HG02610 (cell line): ENCODE measurements at regions not wholly inside any gene's neighbourhood (a gene's known extent, or its start where the extent isn't known, plus 50 kb on each side); places are given as distances from the start of the nearest gene placed in this dataset.
"Not testable (repeated sequence)": the region's sequence is repeated elsewhere in the genome, so short reads cannot be mapped to it uniquely, and the experiment has no call there.

Source experiments
- ATAC-seq: cut with Tn5 transposase; IDR thresholded peaks from one replicate; pipeline ENCODE4 v1.9.1; 2021; ENCODE audit warnings: mild to moderate bottlenecking, moderate library complexity; ENCODE audit not compliant: unreplicated experiment

DNA sequence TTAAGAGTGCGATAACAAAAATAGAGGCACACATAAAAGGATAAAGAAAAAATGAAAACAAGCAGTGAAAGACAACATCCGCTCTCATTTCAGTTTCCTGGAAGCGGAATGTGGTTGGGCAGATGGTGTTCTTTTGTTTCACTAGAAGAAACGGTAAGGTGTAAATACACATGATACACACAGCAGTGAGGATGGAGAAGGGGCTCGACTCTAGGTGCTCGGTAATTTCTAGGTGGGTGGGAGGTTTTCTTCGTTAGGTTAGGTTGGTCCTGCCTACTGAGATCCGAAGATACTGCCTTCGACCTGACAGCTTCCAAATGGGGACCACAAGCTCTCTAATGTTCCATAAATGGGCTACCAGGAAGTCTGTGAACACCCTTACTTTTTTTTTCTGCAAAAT is 1082.5 kb downstream of the BCL11B start:
- ATAC-seq = no peak

DNA sequence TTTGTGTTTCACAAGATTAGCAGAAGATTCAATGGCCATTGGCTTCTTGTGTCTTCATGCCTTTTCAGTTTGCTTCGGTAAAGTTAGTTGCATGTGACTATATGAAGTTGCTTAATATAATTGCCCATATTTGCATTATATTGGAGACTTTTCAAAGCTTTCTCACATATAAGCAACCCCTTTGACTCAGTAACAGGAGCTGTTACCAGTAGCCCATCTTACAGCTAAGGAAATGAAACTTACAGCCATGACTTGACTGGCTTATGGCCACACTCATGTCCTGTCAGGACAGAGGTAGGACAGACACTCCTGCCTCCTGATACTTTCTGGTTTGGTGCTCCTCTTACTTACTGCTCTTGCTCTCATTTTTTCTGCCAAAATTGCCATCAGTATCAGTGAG is 1082.1 kb downstream of the BCL11B start:
- no peak for ATAC-seq

DNA sequence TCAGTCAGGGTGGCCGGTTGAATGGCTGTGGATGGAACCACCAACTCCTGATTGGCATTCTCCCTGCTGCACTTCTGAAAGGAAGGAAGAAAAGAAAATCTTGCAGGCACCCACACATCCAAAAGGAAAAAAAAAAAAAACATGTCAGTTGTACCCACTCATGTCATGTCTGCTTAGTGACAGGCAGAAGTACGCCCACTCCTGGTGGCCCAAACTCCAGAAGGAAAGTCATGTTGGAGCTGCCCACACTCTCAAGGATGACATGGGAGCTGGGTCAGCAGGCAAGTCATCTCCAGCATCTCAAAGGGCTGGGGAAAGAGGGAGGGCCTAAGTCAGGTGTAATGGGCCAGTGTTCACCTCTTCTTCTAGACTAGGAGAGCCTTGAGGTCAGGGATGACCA is 1079.1 kb downstream of the BCL11B start:
- ATAC-seq = no peak

DNA sequence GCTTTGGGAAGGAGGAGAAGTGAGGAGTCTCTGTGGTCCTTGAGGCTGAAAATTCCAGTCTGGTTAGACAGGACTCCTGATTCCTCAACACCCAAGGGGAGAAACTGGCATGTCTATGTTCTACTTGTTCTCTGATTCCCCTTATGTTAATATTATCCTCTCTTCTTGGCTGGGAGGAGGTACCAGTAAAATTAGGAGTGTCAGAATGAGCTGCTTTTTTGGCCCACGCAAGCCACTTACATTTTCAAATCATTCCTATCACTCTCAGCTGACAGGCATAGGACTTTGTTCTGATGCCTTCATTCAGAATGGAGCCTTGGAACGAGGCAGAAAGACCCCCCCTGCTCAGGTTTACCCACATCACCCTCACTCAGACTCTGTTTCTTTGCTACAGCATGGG is 1077.2 kb downstream of the BCL11B start:
- ATAC-seq = no peak

GRCh38 chr14:98195256-98195655 is 1076.7 kb downstream of the BCL11B start:
- no peak for ATAC-seq

DNA sequence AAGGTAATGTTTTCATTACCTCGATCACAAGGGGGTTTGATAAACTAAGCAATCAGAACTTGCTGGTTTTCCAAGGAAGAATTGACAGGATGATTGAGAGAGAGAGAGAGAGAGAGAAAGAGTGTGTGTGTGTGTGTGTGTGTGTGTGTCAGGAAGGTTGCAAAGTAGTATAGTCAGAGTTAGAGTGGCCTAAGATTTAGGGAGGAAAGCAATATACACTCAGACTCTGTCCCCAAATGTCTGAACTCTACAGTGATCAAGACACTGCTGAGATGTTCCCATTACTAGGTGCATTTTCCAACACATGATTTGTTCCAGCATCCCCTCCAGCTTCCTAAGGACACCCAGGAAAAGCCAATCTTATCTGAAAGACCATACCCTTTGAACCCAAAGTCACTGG is 1074.1 kb downstream of the BCL11B start:
- ATAC-seq = no peak

GRCh38 chr14:98198385-98198784 is 1073.6 kb downstream of the BCL11B start:
- ATAC-seq = no peak

- ATAC-seq = no peak
Observed at GRCh38 chr14:98200601-98201000, 1071.4 kb downstream of the BCL11B start.

DNA sequence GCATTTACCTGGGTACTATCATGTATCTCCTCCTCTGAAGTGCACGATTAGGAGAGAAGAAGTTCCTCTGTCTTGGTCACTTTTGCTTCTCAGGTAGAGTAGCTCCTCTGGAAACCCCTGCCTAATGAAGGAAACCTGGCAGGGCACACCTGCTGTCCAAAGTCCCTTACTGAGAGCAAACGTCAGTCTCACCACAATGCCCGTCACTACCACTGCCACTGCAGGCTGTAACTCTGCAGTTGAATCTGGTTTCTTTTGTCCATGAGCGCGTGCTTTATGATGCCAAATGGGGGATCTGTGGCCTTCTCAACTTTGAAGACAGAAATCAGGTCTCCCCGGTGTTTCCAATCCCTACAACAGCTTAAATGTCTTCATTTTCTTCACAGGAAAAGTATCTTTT is 1068.6 kb downstream of the BCL11B start:
- no peak for ATAC-seq

DNA sequence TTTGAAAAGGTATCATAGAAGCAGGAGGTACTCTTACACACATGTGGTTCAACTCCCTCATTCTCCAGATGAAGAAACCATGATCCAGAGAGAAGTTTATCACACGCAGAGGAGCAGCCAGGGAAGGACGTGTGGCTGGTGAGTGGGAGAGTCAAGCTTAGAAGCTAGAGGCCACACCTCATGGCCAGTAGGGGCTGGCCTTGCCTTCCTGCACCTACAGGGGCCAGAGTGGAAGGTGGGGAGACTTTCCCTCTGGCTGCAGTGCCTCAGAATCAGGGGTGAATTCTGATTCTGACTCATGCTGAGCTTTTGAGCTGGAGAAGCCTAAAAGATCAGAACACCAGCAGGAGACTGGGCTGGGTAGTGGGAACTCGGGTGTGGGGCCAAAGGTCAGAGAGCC is 1067.9 kb downstream of the BCL11B start:
- no peak for ATAC-seq

GRCh38 chr14:98207415-98207814 is 1064.6 kb downstream of the BCL11B start:
- ATAC-seq = no peak

DNA sequence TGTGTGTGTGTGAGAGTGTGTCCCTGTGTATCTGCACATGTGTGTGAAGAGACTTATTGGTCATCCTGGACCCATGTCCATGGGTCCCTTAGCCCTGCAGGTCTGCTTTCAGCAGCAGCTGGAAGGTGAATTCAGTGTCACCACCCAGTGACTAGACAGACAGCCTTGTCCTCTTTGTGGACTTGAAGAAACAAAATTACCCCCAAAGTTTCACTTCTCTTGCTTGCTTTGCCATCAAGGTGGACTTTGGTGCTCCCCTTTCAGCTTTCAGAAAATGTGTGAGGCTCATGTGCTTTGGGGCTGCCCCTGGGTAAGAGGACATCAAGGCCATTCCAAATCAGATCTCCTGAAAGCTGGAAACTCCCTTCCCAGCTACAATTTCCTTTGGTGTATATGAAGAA is 1063.8 kb downstream of the BCL11B start:
- ATAC-seq = no peak

GRCh38 chr14:98208943-98209342 is 1063.1 kb downstream of the BCL11B start:
- no peak for ATAC-seq

- ATAC-seq = no peak
Observed at GRCh38 chr14:98210045-98210672, 1061.8 kb downstream of the BCL11B start.

GRCh38 chr14:98217530-98217929 is 1054.5 kb downstream of the BCL11B start:
- ATAC-seq = no peak

- no peak for ATAC-seq
Observed at GRCh38 chr14:98218218-98218617, 1053.8 kb downstream of the BCL11B start.

- no peak for ATAC-seq
Observed at GRCh38 chr14:98219638-98220037, 1052.4 kb downstream of the BCL11B start.

DNA sequence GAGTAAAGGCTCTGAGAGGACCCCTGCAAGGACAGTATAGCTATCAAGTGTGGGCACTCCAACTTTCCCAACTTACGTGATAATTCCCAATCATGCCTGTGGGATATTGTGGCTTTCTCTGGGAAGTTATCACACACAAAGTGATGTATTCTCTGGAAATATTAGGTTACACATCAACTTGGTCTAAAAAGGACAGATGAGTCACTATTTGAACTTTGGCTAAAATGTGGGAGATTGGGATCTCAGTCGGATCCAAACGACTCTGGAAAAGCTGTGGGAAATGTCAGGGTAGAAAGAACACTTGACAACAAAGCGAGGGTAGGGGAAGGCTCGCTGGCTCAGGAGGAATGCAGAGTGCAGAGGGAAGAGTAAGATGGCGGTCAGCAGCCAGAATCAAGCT is 1048.9 kb downstream of the BCL11B start:
- ATAC-seq = no peak

DNA sequence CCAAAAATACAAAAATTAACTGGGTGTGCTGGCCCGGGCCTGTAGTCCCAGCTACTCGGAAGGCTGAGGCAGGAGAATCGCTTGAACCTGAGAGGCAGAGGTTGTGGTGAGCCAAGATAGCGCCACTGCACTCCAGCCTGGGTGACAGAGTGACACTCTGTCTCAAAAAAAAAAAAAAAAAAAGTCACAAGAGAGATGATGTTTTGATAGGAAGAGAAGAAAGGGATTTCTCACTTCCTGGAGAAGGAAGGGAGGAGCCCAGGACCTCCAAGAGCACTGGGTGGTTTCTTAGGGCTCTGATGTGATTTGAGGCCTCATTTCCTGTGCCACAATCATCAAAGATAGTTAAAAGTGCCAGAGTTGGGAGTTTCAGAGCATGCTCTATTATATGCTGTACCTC is 1048.3 kb downstream of the BCL11B start:
- not testable (repeated sequence) for ATAC-seq

DNA sequence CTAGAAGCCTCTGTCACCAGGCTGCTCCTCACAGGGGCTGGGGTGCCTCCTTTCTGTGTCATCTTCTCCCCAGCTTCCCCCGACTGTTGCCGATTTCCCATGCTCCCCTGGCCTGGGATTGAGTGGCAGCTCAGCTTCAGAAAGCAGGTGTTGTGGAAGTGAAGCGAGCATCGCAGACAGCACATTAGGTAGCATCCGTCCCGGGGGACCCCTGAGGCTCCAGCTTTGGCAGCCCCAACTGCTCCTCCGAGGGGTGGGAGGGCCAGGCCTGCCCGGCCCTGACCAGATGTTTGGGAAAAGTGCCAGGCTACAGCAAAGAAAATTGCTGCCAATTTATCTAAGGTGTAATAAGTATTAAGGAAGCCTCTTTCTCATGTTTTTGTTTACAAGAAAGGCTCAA is 1045.6 kb downstream of the BCL11B start:
- no peak for ATAC-seq

DNA sequence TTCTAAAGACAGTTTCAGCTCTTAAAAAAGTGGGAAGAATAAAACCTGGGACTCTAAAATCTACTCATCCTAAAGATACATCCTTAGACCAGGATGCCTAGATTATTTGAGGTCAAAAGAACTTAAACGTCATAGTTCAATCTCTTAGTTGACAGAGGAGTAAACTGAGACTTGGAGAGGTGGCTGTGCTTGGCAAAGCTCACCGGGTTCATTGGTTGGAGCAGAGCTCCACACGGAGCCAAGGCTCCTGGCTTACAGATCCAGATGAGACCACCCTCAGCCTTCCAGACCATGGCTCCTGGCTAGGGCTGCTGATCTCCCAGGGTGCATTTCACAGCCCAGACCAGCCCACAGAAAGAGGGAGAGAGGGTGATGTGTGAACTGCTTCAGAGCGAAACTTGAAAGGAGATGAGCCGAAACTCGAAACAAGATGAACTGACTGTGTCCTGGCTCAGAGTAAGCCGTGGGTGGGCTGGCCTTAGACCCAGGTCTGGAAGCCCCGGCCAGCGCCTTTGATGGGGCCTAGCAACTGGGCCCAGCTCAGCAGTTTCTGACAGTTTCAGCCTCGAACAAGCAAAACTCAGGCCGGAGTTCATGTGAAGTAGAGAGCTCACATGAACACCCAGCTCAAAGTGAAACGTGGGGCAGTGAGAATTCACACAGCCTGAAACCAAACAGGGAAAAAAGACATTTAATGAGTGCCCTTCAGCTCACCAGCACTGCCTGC is 1044.8 kb downstream of the BCL11B start:
- no peak for ATAC-seq

DNA sequence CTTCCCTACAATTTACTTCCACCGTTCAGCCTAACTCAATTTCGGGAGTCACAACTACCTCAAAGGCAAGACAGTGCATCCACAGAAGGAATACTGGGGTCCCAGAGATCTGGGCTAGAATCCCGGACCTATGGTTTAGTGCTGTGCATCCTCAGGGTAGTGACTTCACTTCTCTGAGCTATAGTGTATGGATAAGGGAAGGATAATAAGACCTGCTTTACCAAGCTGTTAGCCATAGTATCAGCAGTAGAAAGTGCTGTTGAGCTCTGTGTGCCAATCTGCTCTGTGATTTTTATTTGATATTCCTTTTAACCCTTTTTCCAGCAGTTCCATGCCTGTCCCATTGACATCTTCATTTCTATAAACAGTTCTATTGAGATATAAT is 1044.3 kb downstream of the BCL11B start:
- ATAC-seq = no peak
